DND-41 (cell line): ENCODE measurements at regions not wholly inside any gene's neighbourhood (a gene's known extent, or its start where the extent isn't known, plus 50 kb on each side); places are given as distances from the start of the nearest gene placed in this dataset.

Experiments
- ATAC-seq: fragments of 200-7000 bp; cut with Tn5 transposase; 3 replicates; pipeline ENCODE4 v1.9.1; 2021; ENCODE audit warnings: low read depth; ENCODE audit not compliant: insufficient read depth
- DNase-seq: peaks from one replicate; pipeline ENCODE4 v3.0.0-alpha.2; 2020
- H2AFZ ChIP-seq: 2 replicates; pipeline ENCODE4 v1.6.0; 2012; ENCODE audit warnings: low read depth, low read length
- H3K27ac ChIP-seq: 2 replicates; pipeline ENCODE4 v1.5.1; 2012; ENCODE audit warnings: low read length, inconsistent platforms
- H3K27me3 ChIP-seq: fragments of 200-600 bp; sonication (generic); 2 replicates; pipeline ENCODE4 v1.6.0; 2012; ENCODE audit warnings: low read length, mild to moderate bottlenecking, inconsistent platforms; ENCODE audit not compliant: insufficient read depth, poor library complexity
- H3K36me3 ChIP-seq: 2 replicates; pipeline ENCODE4 v1.5.1; 2012; ENCODE audit warnings: low read length, inconsistent platforms; ENCODE audit not compliant: insufficient read depth
- H3K4me1 ChIP-seq: 2 replicates; pipeline ENCODE4 v1.5.1; 2012; ENCODE audit warnings: mild to moderate bottlenecking, low read length; ENCODE audit not compliant: insufficient read depth
- H3K4me2 ChIP-seq: 2 replicates; pipeline ENCODE4 v1.6.0; 2012; ENCODE audit warnings: mild to moderate bottlenecking, moderate library complexity, low read length, inconsistent platforms; ENCODE audit not compliant: insufficient read depth
- H3K4me3 ChIP-seq, 2 experiments: fragments of 200-600 bp in 1 of 2; shearing (Covaris generic) in 1 of 2; 2 replicates each; pipeline ENCODE4 v1.5.1; 2012 to 2016; ENCODE audit warnings: inconsistent platforms in 2 of 2, low read length in 2 of 2, mild to moderate bottlenecking in 2 of 2, low read depth in 1 of 2, moderate library complexity in 1 of 2
- H3K79me2 ChIP-seq: 2 replicates; pipeline ENCODE4 v1.6.0; 2012; ENCODE audit warnings: low read length, inconsistent platforms; ENCODE audit not compliant: insufficient read depth
- H3K9ac ChIP-seq: 2 replicates; pipeline ENCODE4 v1.6.0; 2012; ENCODE audit warnings: low read depth, mild to moderate bottlenecking, inconsistent platforms, low read length, moderate library complexity
- H3K9me3 ChIP-seq: 2 replicates; pipeline ENCODE4 v1.5.1; 2012; ENCODE audit warnings: low read length, moderate library complexity, mild to moderate bottlenecking, inconsistent platforms; ENCODE audit not compliant: insufficient read depth, severe bottlenecking
- H4K20me1 ChIP-seq: 2 replicates; pipeline ENCODE4 v1.6.0; 2012; ENCODE audit warnings: low read length; ENCODE audit not compliant: insufficient read depth
- EZH2 ChIP-seq: IDR thresholded peaks from 3 replicates; pipeline ENCODE4 v1.6.1; 2012; ENCODE audit warnings: borderline replicate concordance, low read depth, mild to moderate bottlenecking, moderate library complexity, low read length, inconsistent platforms; ENCODE audit not compliant: severe bottlenecking
- TF ChIP-seq, protein P1 (sequence below): IDR thresholded peaks from 2 replicates; pipeline ENCODE4 v1.5.1; 2012; ENCODE audit warnings: borderline replicate concordance, low read length, moderate library complexity, mild to moderate bottlenecking; ENCODE audit not compliant: poor library complexity, severe bottlenecking; ENCODE audit errors: extremely low read depth

DNA sequence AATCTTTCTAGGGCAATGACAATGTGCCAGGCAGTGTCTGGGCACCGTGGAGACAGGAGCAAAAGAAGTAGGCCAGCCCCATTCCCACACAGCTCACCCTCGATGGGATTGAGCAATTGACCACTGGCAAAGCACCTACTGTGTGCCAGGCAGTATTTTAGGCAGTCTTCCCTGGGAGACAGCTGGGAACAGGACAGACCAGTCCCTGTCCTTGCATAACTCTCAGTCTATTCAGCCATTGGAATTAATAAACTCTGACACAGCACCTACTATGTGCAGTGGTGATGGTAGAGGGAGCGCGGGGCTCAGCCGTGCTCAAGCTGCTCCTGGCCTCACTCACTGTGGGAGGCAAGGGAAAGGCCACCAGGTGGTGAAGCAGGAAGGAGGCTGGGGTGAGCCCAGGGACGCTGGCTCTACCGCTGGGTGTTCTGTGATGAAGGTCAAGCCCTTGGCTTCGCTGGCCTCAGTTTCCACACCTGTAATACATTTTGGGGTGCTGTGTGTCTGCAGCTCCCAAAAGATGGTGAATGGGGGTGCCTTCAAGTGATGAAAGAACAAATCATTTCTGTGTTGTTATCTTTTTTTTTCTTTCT is 122.3 kb upstream of the PMEPA1 start:
- DNase-seq (no peak), ATAC-seq (no peak)
- no peak overlapping the region for H2AFZ ChIP-seq
- H3K4me1 ChIP-seq, result no peaks in the 10 kb centered on the region
- TF ChIP-seq, protein P1, sequence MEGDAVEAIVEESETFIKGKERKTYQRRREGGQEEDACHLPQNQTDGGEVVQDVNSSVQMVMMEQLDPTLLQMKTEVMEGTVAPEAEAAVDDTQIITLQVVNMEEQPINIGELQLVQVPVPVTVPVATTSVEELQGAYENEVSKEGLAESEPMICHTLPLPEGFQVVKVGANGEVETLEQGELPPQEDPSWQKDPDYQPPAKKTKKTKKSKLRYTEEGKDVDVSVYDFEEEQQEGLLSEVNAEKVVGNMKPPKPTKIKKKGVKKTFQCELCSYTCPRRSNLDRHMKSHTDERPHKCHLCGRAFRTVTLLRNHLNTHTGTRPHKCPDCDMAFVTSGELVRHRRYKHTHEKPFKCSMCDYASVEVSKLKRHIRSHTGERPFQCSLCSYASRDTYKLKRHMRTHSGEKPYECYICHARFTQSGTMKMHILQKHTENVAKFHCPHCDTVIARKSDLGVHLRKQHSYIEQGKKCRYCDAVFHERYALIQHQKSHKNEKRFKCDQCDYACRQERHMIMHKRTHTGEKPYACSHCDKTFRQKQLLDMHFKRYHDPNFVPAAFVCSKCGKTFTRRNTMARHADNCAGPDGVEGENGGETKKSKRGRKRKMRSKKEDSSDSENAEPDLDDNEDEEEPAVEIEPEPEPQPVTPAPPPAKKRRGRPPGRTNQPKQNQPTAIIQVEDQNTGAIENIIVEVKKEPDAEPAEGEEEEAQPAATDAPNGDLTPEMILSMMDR, result no peak
- no peak for TF ChIP-seq EZH2
- H3K4me2 ChIP-seq, result no peak overlapping the region
- H4K20me1 ChIP-seq, result peaks cover 3% of the 10 kb centered on the region; the same call in 1 of the 2 replicates
- no peak overlapping the region for H3K27ac ChIP-seq
- no peak overlapping the region for H3K9ac ChIP-seq
- H3K9me3 ChIP-seq, result no peaks in the 10 kb centered on the region
- no peaks in the 10 kb centered on the region for H3K36me3 ChIP-seq
- H3K79me2 ChIP-seq, result no peaks in the 10 kb centered on the region
- no peak overlapping the region for H3K4me3 ChIP-seq
- H3K27me3 ChIP-seq, result peaks cover 8% of the 10 kb centered on the region

DNA sequence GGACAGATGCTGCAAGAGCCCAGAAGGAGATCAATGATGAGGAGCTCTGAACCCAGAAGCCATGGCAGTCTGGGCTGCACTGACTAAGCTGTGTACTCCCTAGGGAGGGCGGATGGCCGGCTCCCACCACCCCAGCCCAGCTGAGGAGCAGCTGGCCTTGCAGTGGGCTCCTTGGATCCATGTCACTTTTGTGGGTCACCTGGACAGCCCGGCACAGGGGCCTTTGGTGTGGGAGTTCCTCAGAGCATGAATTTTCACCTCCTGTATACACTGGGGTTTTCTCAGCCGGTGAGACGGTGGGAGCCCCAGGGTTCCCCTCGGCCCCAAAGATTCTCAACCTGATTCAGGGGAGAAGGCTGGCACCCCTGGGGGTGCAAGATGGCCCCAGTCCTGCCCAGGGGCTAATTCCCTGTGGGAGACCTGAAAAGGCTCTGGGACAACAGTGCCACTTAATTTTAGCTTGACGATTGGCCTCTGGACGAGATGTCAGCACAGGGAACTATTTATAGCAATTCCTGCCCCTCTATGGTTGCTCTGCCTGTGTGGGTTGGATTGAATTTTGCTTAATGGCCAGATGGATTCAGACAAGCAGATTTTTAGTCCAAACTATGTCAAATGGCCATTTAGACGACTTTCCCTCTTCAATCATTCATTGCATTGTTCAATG is 121.6 kb upstream of the PMEPA1 start:
- no peaks in the 10 kb centered on the region for H3K9me3 ChIP-seq
- ATAC-seq (no peak), DNase-seq (no peak)
- H3K4me1 ChIP-seq, result no peaks in the 10 kb centered on the region
- TF ChIP-seq, protein P1, result no peak
- TF ChIP-seq EZH2, result no peak
- no peak overlapping the region for H3K4me2 ChIP-seq
- H3K9ac ChIP-seq, result no peak overlapping the region
- no peak overlapping the region for H3K4me3 ChIP-seq
- peaks cover 3% of the 10 kb centered on the region; the same call in 1 of the 2 replicates for H4K20me1 ChIP-seq
- H3K27ac ChIP-seq, result no peak overlapping the region
- no peaks in the 10 kb centered on the region for H3K79me2 ChIP-seq
- H3K36me3 ChIP-seq, result no peaks in the 10 kb centered on the region
- peaks cover 14% of the 10 kb centered on the region for H3K27me3 ChIP-seq
- no peak overlapping the region for H2AFZ ChIP-seq

DNA sequence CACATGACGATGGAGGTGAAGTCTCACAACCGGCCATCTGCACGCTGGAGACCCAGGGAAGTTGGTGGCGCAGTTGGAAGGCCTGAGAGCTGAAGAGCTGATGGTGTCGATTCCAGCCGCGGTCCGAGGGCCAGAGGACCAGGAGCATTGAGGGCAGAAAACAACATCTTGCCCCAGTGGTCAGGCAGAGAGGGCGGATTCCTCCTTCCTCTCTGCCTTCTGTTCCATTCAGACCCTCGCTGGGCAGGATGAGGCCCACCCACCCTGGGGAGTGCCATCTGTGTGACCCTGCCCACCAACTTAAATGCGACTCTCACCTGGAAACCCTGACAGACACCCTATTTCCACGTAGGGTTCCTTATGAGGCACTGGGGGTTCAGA is 120.7 kb upstream of the PMEPA1 start:
- Histone ChIP-seq H3K4me2 (no peak overlapping the region), H3K4me3 (no peak overlapping the region), H3K36me3 (no peaks in the 10 kb centered on the region), H3K4me1 (no peaks in the 10 kb centered on the region), H4K20me1 (peaks cover 3% of the 10 kb centered on the region; the same call in 1 of the 2 replicates), H3K9ac (no peak overlapping the region), H3K27ac (no peak overlapping the region), H3K79me2 (no peaks in the 10 kb centered on the region), H3K27me3 (peaks cover 16% of the 10 kb centered on the region), H3K9me3 (no peaks in the 10 kb centered on the region), H2AFZ (no peak overlapping the region)
- DNase-seq, result no peak
- ATAC-seq, result no peak
- TF ChIP-seq EZH2, result no peak
- TF ChIP-seq, protein P1, result no peak
